ENCODE measurements at regions not wholly inside any gene's neighbourhood (a gene's known extent, or its start where the extent isn't known, plus 50 kb on each side); places are given as distances from the start of the nearest gene placed in this dataset.

GRCh38 chr20:5696011-5696559 lies 54.1 kb upstream of the SHLD1 start:
- Histone ChIP-seq H3K4me3 (ENCODE audit: insufficient read depth, low read length, poor library complexity, severe bottlenecking) (no peak overlapping the region), H3K36me3 (ENCODE audit: low read length) (no peaks in the 10 kb centered on the region), H3K9me3 (ENCODE audit: insufficient read depth, low read length) (no peaks in the 10 kb centered on the region), H3F3A (ENCODE audit: insufficient read depth) (peaks cover 23% of the 10 kb centered on the region), H4K20me1 (ENCODE audit: low read depth, low read length) (no peaks in the 10 kb centered on the region), H3K27me3 (ENCODE audit: low read length) (no peaks in the 10 kb centered on the region), H3K9ac (ENCODE audit: low read length) (no peak overlapping the region), H3K9me2 (replicated peaks; ENCODE audit: insufficient read depth, low read length) (no peaks in the 10 kb centered on the region), H3K79me2 (ENCODE audit: insufficient read depth, low read length) (no peaks in the 10 kb centered on the region), H3K4me2 (ENCODE audit: low read depth, low read length, poor library complexity, severe bottlenecking) (no peak overlapping the region), H2AFZ (ENCODE audit: low read depth, low read length, severe bottlenecking) (no peak overlapping the region), H3K27ac (ENCODE audit: low read depth, low read length) (no peak overlapping the region)
- TF ChIP-seq EZH2phosphoT487 (conservative IDR thresholded peaks at IDR 0.05; ENCODE audit: low read length) = no peak
- TF ChIP-seq CTCF (IDR thresholded peaks at IDR 0.05; ENCODE audit: insufficient read depth, low read length, poor library complexity, severe bottlenecking) = no peak

DNA sequence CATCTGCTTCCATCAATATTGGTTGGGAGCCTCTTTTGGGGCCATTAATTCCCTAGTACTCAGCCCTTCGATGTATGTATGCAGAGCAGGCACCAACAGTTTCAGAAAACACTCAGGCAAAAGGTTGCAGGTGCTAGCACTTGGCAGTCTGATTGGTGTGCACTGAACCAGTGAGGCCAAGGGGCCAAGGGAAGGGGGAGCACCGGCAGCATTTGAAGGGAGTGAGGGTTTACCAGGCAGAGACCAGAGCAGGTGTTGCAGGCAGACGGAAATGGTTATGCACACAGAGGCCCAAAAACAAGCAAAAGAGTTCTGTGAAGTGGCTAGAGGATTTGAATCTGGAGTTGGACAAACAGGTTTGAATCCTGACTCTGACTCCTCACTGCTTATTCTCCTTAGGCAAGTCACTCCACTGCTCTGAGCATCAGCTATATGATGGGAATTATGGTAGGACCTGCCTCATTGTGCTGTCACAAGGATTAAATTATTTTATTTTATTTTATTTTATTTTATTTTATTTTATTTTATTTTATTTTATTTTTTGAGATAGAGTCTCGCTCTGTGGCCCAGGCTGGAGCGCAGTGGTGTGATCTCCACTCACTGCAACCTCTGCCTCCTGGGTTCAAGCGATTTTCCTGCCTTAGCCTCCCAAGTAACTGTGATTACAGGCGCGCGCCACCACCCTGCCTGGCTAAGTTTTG lies 58.1 kb upstream of the SHLD1 start:
- peaks cover 25% of the 10 kb centered on the region for H3F3A ChIP-seq (ENCODE audit: insufficient read depth)
- H2AFZ ChIP-seq (ENCODE audit: low read depth, low read length, severe bottlenecking) = no peak overlapping the region
- H4K20me1 ChIP-seq (ENCODE audit: low read depth, low read length) = no peaks in the 10 kb centered on the region
- H3K4me2 ChIP-seq (ENCODE audit: low read depth, low read length, poor library complexity, severe bottlenecking) = peak overlapping the region; percentile 64
- peak overlapping the region; percentile 4 for H3K4me3 ChIP-seq (ENCODE audit: insufficient read depth, low read length, poor library complexity, severe bottlenecking)
- H3K79me2 ChIP-seq (ENCODE audit: insufficient read depth, low read length) = no peaks in the 10 kb centered on the region
- H3K9ac ChIP-seq (ENCODE audit: low read length) = peak overlapping the region; percentile 56
- peak overlapping the region; percentile 89 for H3K27ac ChIP-seq (ENCODE audit: low read depth, low read length)
- no peaks in the 10 kb centered on the region for H3K9me3 ChIP-seq (ENCODE audit: insufficient read depth, low read length)
- no peak for TF ChIP-seq CTCF (IDR thresholded peaks at IDR 0.05; ENCODE audit: insufficient read depth, low read length, poor library complexity, severe bottlenecking)
- TF ChIP-seq EZH2phosphoT487 (conservative IDR thresholded peaks at IDR 0.05; ENCODE audit: low read length) = no peak
- no peaks in the 10 kb centered on the region for H3K36me3 ChIP-seq (ENCODE audit: low read length)
- no peaks in the 10 kb centered on the region for H3K27me3 ChIP-seq (ENCODE audit: low read length)
- no peaks in the 10 kb centered on the region for H3K9me2 ChIP-seq (replicated peaks; ENCODE audit: insufficient read depth, low read length)

GRCh38 chr20:5689463-5689862 lies 60.7 kb upstream of the SHLD1 start:
- no peaks in the 10 kb centered on the region for H4K20me1 ChIP-seq (ENCODE audit: low read depth, low read length)
- no peak overlapping the region for H3K4me3 ChIP-seq (ENCODE audit: insufficient read depth, low read length, poor library complexity, severe bottlenecking)
- TF ChIP-seq EZH2phosphoT487 (conservative IDR thresholded peaks at IDR 0.05; ENCODE audit: low read length) = no peak
- no peak for TF ChIP-seq CTCF (IDR thresholded peaks at IDR 0.05; ENCODE audit: insufficient read depth, low read length, poor library complexity, severe bottlenecking)
- H3K4me2 ChIP-seq (ENCODE audit: low read depth, low read length, poor library complexity, severe bottlenecking) = no peak overlapping the region
- no peaks in the 10 kb centered on the region for H3K9me2 ChIP-seq (replicated peaks; ENCODE audit: insufficient read depth, low read length)
- no peaks in the 10 kb centered on the region for H3K79me2 ChIP-seq (ENCODE audit: insufficient read depth, low read length)
- H3K27ac ChIP-seq (ENCODE audit: low read depth, low read length) = no peak overlapping the region; the same call in 1 of the 2 replicates
- peaks cover 21% of the 10 kb centered on the region for H3F3A ChIP-seq (ENCODE audit: insufficient read depth)
- H2AFZ ChIP-seq (ENCODE audit: low read depth, low read length, severe bottlenecking) = no peak overlapping the region
- H3K36me3 ChIP-seq (ENCODE audit: low read length) = no peaks in the 10 kb centered on the region
- no peaks in the 10 kb centered on the region for H3K9me3 ChIP-seq (ENCODE audit: insufficient read depth, low read length)
- no peak overlapping the region for H3K9ac ChIP-seq (ENCODE audit: low read length)
- H3K27me3 ChIP-seq (ENCODE audit: low read length) = no peaks in the 10 kb centered on the region

Measured in SU-DHL-6 (cell line).